Testis (tissue), 2 donors: ENCODE measurements at regions not wholly inside any gene's neighbourhood (a gene's known extent, or its start where the extent isn't known, plus 50 kb on each side); places are given as distances from the start of the nearest gene placed in this dataset.

ENCODE experiments used
- CTCF ChIP-seq, 3 experiments: fragments of 450-650 bp in 2 of 3; fragments of 200-600 bp in 1 of 3; sonication (generic) in 1 of 3; IDR thresholded peaks; one replicate each; pipeline ENCODE4 v1.5.1; 2016 to 2019; ENCODE audit warnings: antibody characterized with exemption in 3 of 3, mild to moderate bottlenecking in 2 of 3, moderate library complexity in 1 of 3
- POLR2A ChIP-seq: fragments of 450-650 bp; IDR thresholded peaks from one replicate; pipeline ENCODE4 v1.6.1; 2017; ENCODE audit warnings: antibody characterized with exemption, mild to moderate bottlenecking, moderate library complexity

- TF ChIP-seq CTCF (IDR thresholded peaks at IDR 0.05): no peak
- TF ChIP-seq POLR2A: no peak
Observed at GRCh38 chr13:106681536-106681935, 113.6 kb upstream of the ARGLU1 start.
